GM21528 (cell line): ENCODE measurements at regions not wholly inside any gene's neighbourhood (a gene's known extent, or its start where the extent isn't known, plus 50 kb on each side); places are given as distances from the start of the nearest gene placed in this dataset.
"Not testable (repeated sequence)": the region's sequence is repeated elsewhere in the genome, so short reads cannot be mapped to it uniquely, and the experiment has no call there.

Experiments used
- ATAC-seq: cut with Tn5 transposase; IDR thresholded peaks from one replicate; pipeline ENCODE4 v1.9.1; 2021; ENCODE audit warnings: mild to moderate bottlenecking, moderate library complexity; ENCODE audit not compliant: unreplicated experiment, low FRiP score

- no peak for ATAC-seq
Observed at GRCh38 chr2:241999184-241999583, 129.7 kb downstream of the RTP5 start.

GRCh38 chr2:242001853-242002252 lies 132.3 kb downstream of the RTP5 start:
- ATAC-seq = no peak

GRCh38 chr2:242002944-242003343 lies 133.4 kb downstream of the RTP5 start:
- ATAC-seq = no peak

- no peak for ATAC-seq
Observed at GRCh38 chr2:242004223-242004901, 134.8 kb downstream of the RTP5 start.

GRCh38 chr2:242004902-242005230 lies 135.3 kb downstream of the RTP5 start:
- ATAC-seq = no peak

- not testable (repeated sequence) for ATAC-seq
Observed at GRCh38 chr2:242006091-242006634, 136.6 kb downstream of the RTP5 start.

GRCh38 chr2:242008908-242009307 lies 139.4 kb downstream of the RTP5 start:
- ATAC-seq = not testable (repeated sequence)

- not testable (repeated sequence) for ATAC-seq
Observed at GRCh38 chr2:242009846-242010245, 140.3 kb downstream of the RTP5 start.

- not testable (repeated sequence) for ATAC-seq
Observed at GRCh38 chr2:242010252-242011166, 141.0 kb downstream of the RTP5 start.

- ATAC-seq = no peak
Observed at GRCh38 chr2:242011167-242011513, 141.6 kb downstream of the RTP5 start.

- no peak for ATAC-seq
Observed at GRCh38 chr2:242011516-242011915, 142.0 kb downstream of the RTP5 start.

- no peak for ATAC-seq
Observed at GRCh38 chr2:242011991-242012764, 142.6 kb downstream of the RTP5 start.

- no peak for ATAC-seq
Observed at GRCh38 chr2:242012956-242013764, 143.6 kb downstream of the RTP5 start.

- no peak for ATAC-seq
Observed at GRCh38 chr2:242013771-242014170, 144.2 kb downstream of the RTP5 start.

GRCh38 chr2:242015108-242016065 lies 145.9 kb downstream of the RTP5 start:
- ATAC-seq = no peak

- no peak for ATAC-seq
Observed at GRCh38 chr2:242017086-242017485, 147.6 kb downstream of the RTP5 start.

GRCh38 chr2:242018416-242018815 lies 148.9 kb downstream of the RTP5 start:
- ATAC-seq = not testable (repeated sequence)

GRCh38 chr2:242019344-242019743 lies 149.8 kb downstream of the RTP5 start:
- ATAC-seq = no peak
